Left lung (tissue), 4 donors: ENCODE measurements at regions not wholly inside any gene's neighbourhood (a gene's known extent, or its start where the extent isn't known, plus 50 kb on each side); places are given as distances from the start of the nearest gene placed in this dataset.

Experiments
- ATAC-seq: fragments of 200-7000 bp; cut with Tn5 transposase; one replicate; pipeline ENCODE4 v1.9.1; 2020; ENCODE audit warnings: moderate library complexity
- DNase-seq, 4 donors: peaks; one replicate each; pipeline ENCODE4 v3.0.0-alpha.2; 2013 to 2020
- H3K27ac ChIP-seq, 2 donors: fragments of 200-600 bp; sonication (generic) in 1 of 2; one replicate each; pipeline versions ENCODE4 v1.5.0 to v1.8.0; 2020 to 2021
- H3K27me3 ChIP-seq, 2 donors: fragments of 200-600 bp; sonication (generic) in 1 of 2; one replicate each; pipeline versions ENCODE4 v1.5.0 to v1.8.0; 2020 to 2021
- H3K36me3 ChIP-seq, 2 donors: fragments of 200-600 bp; sonication (generic) in 1 of 2; one replicate each; pipeline versions ENCODE4 v1.5.0 to v1.8.0; 2020 to 2021
- H3K4me1 ChIP-seq, 2 donors: fragments of 200-600 bp; one replicate each; pipeline ENCODE4 v1.8.0; 2021
- H3K4me3 ChIP-seq, 2 donors: fragments of 200-600 bp; sonication (generic) in 1 of 2; one replicate each; pipeline versions ENCODE4 v1.5.0 to v1.8.0; 2020 to 2021; ENCODE audit warnings: mild to moderate bottlenecking in 1 of 2
- H3K9me3 ChIP-seq, 2 donors: fragments of 200-600 bp; sonication (generic) in 1 of 2; one replicate each; pipeline versions ENCODE4 v1.5.0 to v1.8.0; 2020 to 2021
- CTCF ChIP-seq, 2 donors: fragments of 200-600 bp; sonication (generic) in 1 of 2; IDR thresholded peaks; one replicate each; pipeline versions ENCODE4 v1.5.0 to v1.8.0; 2021; ENCODE audit warnings: antibody characterized with exemption in 2 of 2
- intact Hi-C, 2 donors: fragments of 100-400 bp; cut with DNase I; formaldehyde crosslinking; loops; one replicate each; pipeline versions ENCODE4 v1.11.2 to v1.14.2; 2022
- donor health status: DM: no; HTN: yes; CAD: no.
- donor health status: DM: no; HTN: no; CAD: no.

- intact Hi-C loops: no loop called here
- ATAC-seq (no peak), DNase-seq (no peak)
- Histone ChIP-seq H3K4me1 (no peaks in the 10 kb centered on the region), H3K36me3 (no peaks in the 10 kb centered on the region), H3K9me3 (no peaks in the 10 kb centered on the region), H3K4me3 (no peak overlapping the region), H3K27me3 (peaks cover 0 to 9% of the 10 kb centered on the region in 2 donors), H3K27ac (no peak overlapping the region)
- TF ChIP-seq CTCF (IDR thresholded peaks at IDR 0.05): no peak
Observed at GRCh38 chr11:20248121-20248772, 88.0 kb upstream of the DBX1 start.

DNA sequence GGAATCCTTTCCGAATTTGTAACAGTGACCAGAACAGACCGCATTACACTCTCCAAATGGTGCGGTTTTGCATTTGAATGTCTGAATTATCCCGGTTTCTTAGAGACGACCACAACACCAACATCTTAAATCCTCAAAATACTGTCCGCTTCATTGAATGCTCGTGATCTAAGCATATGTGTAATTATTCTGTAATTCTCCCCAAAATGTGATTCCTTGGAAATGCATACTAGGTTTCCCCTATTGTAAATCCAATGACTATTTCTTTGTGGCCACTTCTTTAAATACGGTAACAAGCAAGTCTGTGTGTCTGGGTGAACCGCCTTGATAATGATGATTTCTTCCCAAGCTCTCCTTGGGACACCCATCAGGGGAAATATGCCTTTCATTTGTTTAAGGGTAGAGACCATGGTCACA lies 87.3 kb upstream of the DBX1 start:
- DNase-seq: no peak
- H3K27me3 ChIP-seq: peaks cover 0 to 9% of the 10 kb centered on the region in 2 donors
- no peaks in the 10 kb centered on the region for H3K9me3 ChIP-seq
- no peak for TF ChIP-seq CTCF (IDR thresholded peaks at IDR 0.05)
- no peaks in the 10 kb centered on the region for H3K36me3 ChIP-seq
- no peak overlapping the region for H3K4me3 ChIP-seq
- H3K27ac ChIP-seq: no peak overlapping the region
- intact Hi-C loops: no loop called here
- H3K4me1 ChIP-seq: no peaks in the 10 kb centered on the region
- no peak for ATAC-seq

- no peak for ATAC-seq
- H3K9me3 ChIP-seq: peaks cover 0 to 4% of the 10 kb centered on the region in 2 donors
Observed at GRCh38 chr11:20243974-20244373, 83.7 kb upstream of the DBX1 start.

GRCh38 chr11:20238712-20239111 lies 78.4 kb upstream of the DBX1 start:
- TF ChIP-seq CTCF (IDR thresholded peaks at IDR 0.05): no peak
- H3K36me3 ChIP-seq: no peaks in the 10 kb centered on the region
- peaks cover 0 to 14% of the 10 kb centered on the region in 2 donors for H3K9me3 ChIP-seq
- no peak overlapping the region for H3K4me3 ChIP-seq
- intact Hi-C loops: no loop called here
- H3K4me1 ChIP-seq: no peaks in the 10 kb centered on the region
- ATAC-seq (peak; percentile 74), DNase-seq (peak in 1 of 4 donors; percentile 34)
- peaks cover 0 to 3% of the 10 kb centered on the region in 2 donors for H3K27me3 ChIP-seq
- H3K27ac ChIP-seq: no peak overlapping the region

More at GRCh38 chr11:20243974-20244373, 83.7 kb upstream of the DBX1 start:
- no peak for TF ChIP-seq CTCF (IDR thresholded peaks at IDR 0.05)
- H3K36me3 ChIP-seq: no peaks in the 10 kb centered on the region
- peaks cover 3 to 9% of the 10 kb centered on the region in 2 donors for H3K27me3 ChIP-seq
- intact Hi-C loops: no loop called here
- H3K27ac ChIP-seq: no peak overlapping the region
- no peak for DNase-seq
- H3K4me3 ChIP-seq: no peak overlapping the region
- no peaks in the 10 kb centered on the region for H3K4me1 ChIP-seq

GRCh38 chr11:20235164-20235563 lies 74.9 kb upstream of the DBX1 start:
- intact Hi-C loops: no loop called here
- no peak for TF ChIP-seq CTCF (IDR thresholded peaks at IDR 0.05)
- no peak for ATAC-seq

More at GRCh38 chr11:20235164-20235563, 74.9 kb upstream of the DBX1 start:
- Histone ChIP-seq H3K4me1 (no peaks in the 10 kb centered on the region), H3K27ac (no peak overlapping the region), H3K9me3 (peaks cover 0 to 22% of the 10 kb centered on the region in 2 donors), H3K4me3 (no peak overlapping the region), H3K36me3 (no peaks in the 10 kb centered on the region), H3K27me3 (no peaks in the 10 kb centered on the region)
- DNase-seq: no peak
